ENCODE measurements at regions not wholly inside any gene's neighbourhood (a gene's known extent, or its start where the extent isn't known, plus 50 kb on each side); places are given as distances from the start of the nearest gene placed in this dataset.

DNA sequence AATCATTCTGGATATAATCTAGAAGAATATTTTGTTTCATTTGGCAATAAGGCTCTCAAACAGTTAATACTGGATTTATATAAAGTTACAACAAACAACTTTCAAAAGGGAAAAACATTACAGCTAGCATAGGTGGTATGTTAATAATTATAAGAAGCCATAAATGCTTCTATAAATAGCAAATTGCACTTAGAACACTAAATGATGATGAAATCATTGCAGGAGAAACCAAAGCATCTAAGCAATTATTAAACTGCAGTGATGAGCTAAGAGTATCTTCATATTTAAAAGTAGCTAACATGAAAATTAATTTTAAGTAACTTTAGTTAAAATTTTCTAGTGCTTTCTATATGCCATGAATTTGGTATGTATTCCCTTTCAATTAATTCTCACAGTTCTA lies 189.5 kb downstream of the CENPC start:
- Mint-ChIP-seq H3K27me3 (ENCODE audit: unreplicated experiment) (no peaks in the 10 kb centered on the region), H3K4me3 (ENCODE audit: unreplicated experiment) (no peak overlapping the region)

DNA sequence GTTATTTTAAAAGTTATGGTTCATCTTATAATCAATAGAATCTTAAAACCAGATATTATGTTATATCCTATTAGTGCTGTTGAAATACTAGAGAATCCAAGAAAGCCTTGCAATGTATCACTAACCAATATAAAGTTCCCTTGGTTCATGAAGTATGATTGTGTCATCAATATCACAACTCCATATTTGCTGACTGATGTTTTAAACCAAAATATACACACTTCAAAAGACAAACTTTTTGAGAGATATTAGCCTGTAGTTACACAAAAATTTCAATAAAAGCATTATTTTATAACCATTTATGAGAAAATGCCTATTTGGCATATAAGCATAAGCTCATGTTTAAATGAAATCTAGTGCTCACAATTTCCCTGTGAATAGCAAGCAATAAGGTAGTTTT lies 198.6 kb downstream of the CENPC start:
- H3K36me3 Mint-ChIP-seq (ENCODE audit: unreplicated experiment): peaks cover 5% of the 10 kb centered on the region
- TF ChIP-seq, protein P1, sequence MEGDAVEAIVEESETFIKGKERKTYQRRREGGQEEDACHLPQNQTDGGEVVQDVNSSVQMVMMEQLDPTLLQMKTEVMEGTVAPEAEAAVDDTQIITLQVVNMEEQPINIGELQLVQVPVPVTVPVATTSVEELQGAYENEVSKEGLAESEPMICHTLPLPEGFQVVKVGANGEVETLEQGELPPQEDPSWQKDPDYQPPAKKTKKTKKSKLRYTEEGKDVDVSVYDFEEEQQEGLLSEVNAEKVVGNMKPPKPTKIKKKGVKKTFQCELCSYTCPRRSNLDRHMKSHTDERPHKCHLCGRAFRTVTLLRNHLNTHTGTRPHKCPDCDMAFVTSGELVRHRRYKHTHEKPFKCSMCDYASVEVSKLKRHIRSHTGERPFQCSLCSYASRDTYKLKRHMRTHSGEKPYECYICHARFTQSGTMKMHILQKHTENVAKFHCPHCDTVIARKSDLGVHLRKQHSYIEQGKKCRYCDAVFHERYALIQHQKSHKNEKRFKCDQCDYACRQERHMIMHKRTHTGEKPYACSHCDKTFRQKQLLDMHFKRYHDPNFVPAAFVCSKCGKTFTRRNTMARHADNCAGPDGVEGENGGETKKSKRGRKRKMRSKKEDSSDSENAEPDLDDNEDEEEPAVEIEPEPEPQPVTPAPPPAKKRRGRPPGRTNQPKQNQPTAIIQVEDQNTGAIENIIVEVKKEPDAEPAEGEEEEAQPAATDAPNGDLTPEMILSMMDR (IDR thresholded peaks at IDR 0.05; ENCODE audit: partially characterized antibody, unreplicated experiment): no peak
- H3K27me3 Mint-ChIP-seq (ENCODE audit: unreplicated experiment): no peaks in the 10 kb centered on the region
- no peaks in the 10 kb centered on the region for H3K9me3 Mint-ChIP-seq (ENCODE audit: unreplicated experiment)
- no peaks in the 10 kb centered on the region for H3K4me1 Mint-ChIP-seq (ENCODE audit: low read depth, unreplicated experiment)
- H3K27ac Mint-ChIP-seq (ENCODE audit: unreplicated experiment): no peak overlapping the region
- no peak for DNase-seq
- no peak overlapping the region for H3K4me3 Mint-ChIP-seq (ENCODE audit: unreplicated experiment)

More for the DNA sequence above, 189.5 kb downstream of the CENPC start:
- Mint-ChIP-seq H3K4me1 (ENCODE audit: low read depth, unreplicated experiment) (no peaks in the 10 kb centered on the region), H3K9me3 (ENCODE audit: unreplicated experiment) (peaks cover 4% of the 10 kb centered on the region), H3K27ac (ENCODE audit: unreplicated experiment) (no peak overlapping the region), H3K36me3 (ENCODE audit: unreplicated experiment) (peaks cover under 1% of the 10 kb centered on the region)
- no peak for DNase-seq
- TF ChIP-seq, protein P1 (IDR thresholded peaks at IDR 0.05; ENCODE audit: partially characterized antibody, unreplicated experiment): no peak

DNA sequence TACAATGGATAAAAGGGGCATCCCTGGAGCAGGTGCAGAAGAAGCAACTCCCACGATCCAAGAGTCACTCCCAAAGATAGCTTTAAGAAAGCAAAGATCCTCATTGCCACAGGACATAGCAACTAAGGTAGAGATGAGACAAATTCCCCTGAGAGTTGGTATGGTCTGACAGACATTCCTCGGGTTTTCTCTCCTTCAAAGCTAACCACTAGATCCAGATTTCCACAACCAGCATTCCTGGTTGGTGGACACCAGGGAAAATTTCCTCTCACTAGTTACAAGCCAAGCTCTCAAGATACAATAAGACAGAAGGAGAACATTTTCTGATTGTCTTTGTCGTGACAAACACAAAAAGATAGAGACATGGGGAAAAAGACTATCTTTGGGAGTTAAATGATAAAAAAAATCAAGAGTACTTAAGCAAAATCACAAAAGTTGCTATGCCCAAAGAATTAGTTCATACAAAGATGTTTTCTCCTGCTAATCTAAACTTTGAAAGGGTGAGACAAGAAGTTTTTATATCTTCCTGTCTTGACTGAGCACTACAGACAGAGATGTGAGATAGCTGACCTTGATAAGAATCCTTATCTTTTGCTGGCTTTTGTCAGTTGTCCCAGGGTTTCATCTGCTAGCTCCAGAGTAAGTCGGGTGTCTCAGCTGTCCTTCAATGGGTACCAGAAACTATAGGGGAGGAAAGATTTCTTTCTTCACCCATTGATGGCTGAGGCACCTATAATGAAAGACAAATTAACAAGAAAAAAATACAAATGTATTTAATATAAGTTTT lies 200.5 kb downstream of the CENPC start:
- DNase-seq: no peak
- Mint-ChIP-seq H3K27ac (ENCODE audit: unreplicated experiment) (no peak overlapping the region), H3K4me1 (ENCODE audit: low read depth, unreplicated experiment) (no peaks in the 10 kb centered on the region), H3K27me3 (ENCODE audit: unreplicated experiment) (no peaks in the 10 kb centered on the region), H3K9me3 (ENCODE audit: unreplicated experiment) (no peaks in the 10 kb centered on the region), H3K36me3 (ENCODE audit: unreplicated experiment) (no peaks in the 10 kb centered on the region), H3K4me3 (ENCODE audit: unreplicated experiment) (no peak overlapping the region)
- TF ChIP-seq, protein P1 (IDR thresholded peaks at IDR 0.05; ENCODE audit: partially characterized antibody, unreplicated experiment): no peak

DNA sequence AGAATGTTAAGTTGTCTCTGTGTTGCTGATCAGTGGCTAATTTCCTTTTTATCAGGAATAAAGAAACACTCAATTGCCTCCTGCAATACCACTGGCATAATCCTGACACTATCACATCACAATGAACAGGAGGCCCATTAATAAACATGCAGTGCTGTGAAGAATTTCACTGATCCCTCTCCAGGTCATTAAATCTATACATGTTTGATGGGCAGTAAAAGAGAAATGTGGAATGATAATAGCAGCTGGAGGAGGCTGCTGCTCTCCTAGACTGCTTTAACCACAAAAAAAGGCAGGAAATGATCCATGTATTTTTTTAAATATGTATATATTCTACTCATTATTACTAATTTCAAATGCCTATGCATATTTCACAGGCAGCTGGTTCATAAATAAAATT lies 202.1 kb downstream of the CENPC start:
- no peaks in the 10 kb centered on the region for H3K36me3 Mint-ChIP-seq (ENCODE audit: unreplicated experiment)
- DNase-seq: no peak
- H3K9me3 Mint-ChIP-seq (ENCODE audit: unreplicated experiment): no peaks in the 10 kb centered on the region
- H3K27me3 Mint-ChIP-seq (ENCODE audit: unreplicated experiment): no peaks in the 10 kb centered on the region
- no peak overlapping the region for H3K4me3 Mint-ChIP-seq (ENCODE audit: unreplicated experiment)
- TF ChIP-seq, protein P1 (IDR thresholded peaks at IDR 0.05; ENCODE audit: partially characterized antibody, unreplicated experiment): no peak
- no peaks in the 10 kb centered on the region for H3K4me1 Mint-ChIP-seq (ENCODE audit: low read depth, unreplicated experiment)
- H3K27ac Mint-ChIP-seq (ENCODE audit: unreplicated experiment): no peak overlapping the region

DNA sequence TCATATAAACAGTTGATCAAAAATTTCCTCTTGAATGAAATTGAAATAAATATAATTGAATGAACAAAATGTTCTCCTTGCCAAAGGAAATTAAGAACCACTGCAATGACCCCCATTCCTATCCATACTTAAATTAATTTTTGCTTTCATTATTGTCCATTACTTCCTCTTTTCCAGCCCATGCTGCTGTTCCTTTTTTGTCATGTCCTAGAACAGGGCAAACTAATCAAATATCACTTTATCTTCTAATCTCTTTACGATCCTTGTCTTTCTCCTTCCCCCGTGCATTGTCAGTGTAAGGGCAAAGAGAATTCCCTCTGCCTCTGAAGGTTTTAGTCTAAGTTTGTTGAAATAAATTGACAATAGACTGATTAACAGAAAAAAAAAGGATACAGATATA lies 203.0 kb downstream of the CENPC start:
- TF ChIP-seq, protein P1 (IDR thresholded peaks at IDR 0.05; ENCODE audit: partially characterized antibody, unreplicated experiment): no peak
- H3K27ac Mint-ChIP-seq (ENCODE audit: unreplicated experiment): no peak overlapping the region
- H3K4me1 Mint-ChIP-seq (ENCODE audit: low read depth, unreplicated experiment): no peaks in the 10 kb centered on the region

More for the DNA sequence above, 203.0 kb downstream of the CENPC start:
- Mint-ChIP-seq H3K36me3 (ENCODE audit: unreplicated experiment) (no peaks in the 10 kb centered on the region), H3K4me3 (ENCODE audit: unreplicated experiment) (no peak overlapping the region), H3K27me3 (ENCODE audit: unreplicated experiment) (no peaks in the 10 kb centered on the region), H3K9me3 (ENCODE audit: unreplicated experiment) (no peaks in the 10 kb centered on the region)
- no peak for DNase-seq
